HEK293 (cell line): ENCODE measurements at regions not wholly inside any gene's neighbourhood (a gene's known extent, or its start where the extent isn't known, plus 50 kb on each side); places are given as distances from the start of the nearest gene placed in this dataset.

Source experiments
- CTCF ChIA-PET: fragments of 350-600 bp; formaldehyde crosslinking; extraction: SDS; loops from one replicate; lab custom pipeline; 2021; ENCODE audit warnings: antibody characterized with exemption; lab: Yijun Ruan, JAX
- POLR2A ChIA-PET: fragments of 300-600 bp; formaldehyde crosslinking; extraction: SDS; loops from one replicate; lab custom pipeline; 2020; ENCODE audit warnings: antibody characterized with exemption, inconsistent platforms; lab: Yijun Ruan, JAX
- H3K27ac ChIP-seq: fragments of 200-500 bp; sonication (Bioruptor generic); 2 replicates; pipeline ENCODE4 v1.5.1; 2014; ENCODE audit warnings: low read depth, low read length, control low read depth, inconsistent platforms; ENCODE audit errors: extremely low read depth
- H3K36me3 ChIP-seq, 2 experiments: fragments of 200-500 bp in 1 of 2; sonication (Bioruptor generic) in 1 of 2; 1 replicate in 1 of 2; 2 replicates in 1 of 2; pipeline ENCODE4 v1.5.1; 2014 to 2017; ENCODE audit warnings: inconsistent platforms in 2 of 2, low read length in 2 of 2; ENCODE audit not compliant: control insufficient read depth in 2 of 2, insufficient read depth in 1 of 2
- H3K4me1 ChIP-seq: fragments of 200-500 bp; sonication (Bioruptor generic); 2 replicates; pipeline ENCODE4 v1.5.1; 2014; ENCODE audit warnings: mild to moderate bottlenecking, low read length, inconsistent platforms; ENCODE audit not compliant: control insufficient read depth, insufficient read depth
- H3K4me3 ChIP-seq: 2 replicates; pipeline ENCODE4 v1.5.1; 2011; ENCODE audit warnings: low read depth, mild to moderate bottlenecking, control low read depth, low read length, moderate library complexity
- H3K9me3 ChIP-seq: fragments of 200-500 bp; sonication (Bioruptor generic); 2 replicates; pipeline ENCODE4 v1.5.1; 2014; ENCODE audit warnings: low read depth, low read length, inconsistent platforms; ENCODE audit not compliant: control insufficient read depth, insufficient read depth
- BCL11A ChIP-seq: fragments of 450-650 bp; formaldehyde crosslinking; IDR thresholded peaks from 2 replicates; pipeline ENCODE4 v1.5.1; 2016; ENCODE audit warnings: low read depth, missing biosample characterization, missing genetic modification characterization
- GLIS2 ChIP-seq: fragments of 450-650 bp; formaldehyde crosslinking; IDR thresholded peaks from 2 replicates; pipeline ENCODE4 v1.5.1; 2016; ENCODE audit warnings: missing biosample characterization, missing genetic modification characterization
- KLF17 ChIP-seq: fragments of 450-650 bp; formaldehyde crosslinking; IDR thresholded peaks from 2 replicates; pipeline ENCODE4 v1.5.1; 2016; ENCODE audit warnings: missing biosample characterization, missing genetic modification characterization
- PRDM1 ChIP-seq: fragments of 450-650 bp; formaldehyde crosslinking; IDR thresholded peaks from 2 replicates; pipeline ENCODE4; 2016; ENCODE audit warnings: missing biosample characterization, missing genetic modification characterization
- SCRT2 ChIP-seq: fragments of 450-650 bp; formaldehyde crosslinking; IDR thresholded peaks from 2 replicates; pipeline ENCODE4 v1.5.1; 2016; ENCODE audit warnings: missing biosample characterization, missing genetic modification characterization
- ZBTB20 ChIP-seq: fragments of 450-650 bp; formaldehyde crosslinking; IDR thresholded peaks from 2 replicates; pipeline ENCODE4 v1.5.1; 2016; ENCODE audit warnings: missing biosample characterization, missing genetic modification characterization
- ZFHX2 ChIP-seq: fragments of 450-650 bp; formaldehyde crosslinking; conservative IDR thresholded peaks from 2 replicates; pipeline ENCODE4 v1.5.1; 2016; ENCODE audit warnings: missing biosample characterization, missing genetic modification characterization
- ZNF274 ChIP-seq, 2 experiments: fragments of 200-500 bp in 1 of 2; fragments of 450-650 bp in 1 of 2; sonication (Bioruptor generic) in 1 of 2; formaldehyde crosslinking in 1 of 2; IDR thresholded peaks; 2 replicates each; pipeline versions ENCODE4 v1.5.1 to v1.6.1; 2014 to 2016; ENCODE audit warnings: borderline replicate concordance in 1 of 2, inconsistent platforms in 1 of 2, low read length in 1 of 2, missing biosample characterization in 1 of 2, missing genetic modification characterization in 1 of 2
- ZNF311 ChIP-seq: fragments of 450-650 bp; formaldehyde crosslinking; IDR thresholded peaks from 2 replicates; pipeline ENCODE4 v1.5.1; 2017; ENCODE audit warnings: missing biosample characterization, missing genetic modification characterization, borderline replicate concordance
- ZNF335 ChIP-seq: fragments of 450-650 bp; formaldehyde crosslinking; conservative IDR thresholded peaks from 2 replicates; pipeline ENCODE4 v1.5.1; 2016; ENCODE audit warnings: missing biosample characterization, missing genetic modification characterization
- ZNF433 ChIP-seq: fragments of 450-650 bp; formaldehyde crosslinking; IDR thresholded peaks from 2 replicates; pipeline ENCODE4 v1.5.1; 2016; ENCODE audit warnings: missing biosample characterization, missing genetic modification characterization, low read depth
- ZNF560 ChIP-seq: fragments of 450-650 bp; formaldehyde crosslinking; IDR thresholded peaks from 2 replicates; pipeline ENCODE4 v1.5.1; 2017; ENCODE audit warnings: missing biosample characterization, missing genetic modification characterization, borderline replicate concordance
- ZNF580 ChIP-seq: fragments of 450-650 bp; formaldehyde crosslinking; IDR thresholded peaks from 2 replicates; pipeline ENCODE4 v1.5.1; 2016; ENCODE audit warnings: missing biosample characterization, missing genetic modification characterization
- ZNF621 ChIP-seq: fragments of 450-650 bp; formaldehyde crosslinking; IDR thresholded peaks from 2 replicates; pipeline ENCODE4 v1.5.1; 2017; ENCODE audit warnings: missing biosample characterization, missing genetic modification characterization
- ZNF623 ChIP-seq: fragments of 450-650 bp; formaldehyde crosslinking; IDR thresholded peaks from 2 replicates; pipeline ENCODE4 v1.5.1; 2016; ENCODE audit warnings: missing biosample characterization, missing genetic modification characterization
- ZNF654 ChIP-seq: fragments of 450-650 bp; formaldehyde crosslinking; IDR thresholded peaks from 2 replicates; pipeline ENCODE4 v1.5.1; 2016; ENCODE audit warnings: low read depth, missing biosample characterization, missing genetic modification characterization
- ZNF660 ChIP-seq: fragments of 450-650 bp; IDR thresholded peaks from 2 replicates; pipeline ENCODE4 v1.5.1; 2018; ENCODE audit warnings: missing biosample characterization, mild to moderate bottlenecking, missing genetic modification characterization
- ZNF670 ChIP-seq: fragments of 450-650 bp; formaldehyde crosslinking; IDR thresholded peaks from 2 replicates; pipeline ENCODE4 v1.5.1; 2016; ENCODE audit warnings: missing biosample characterization, missing genetic modification characterization, low read depth
- ZNF76 ChIP-seq: fragments of 450-650 bp; formaldehyde crosslinking; IDR thresholded peaks from 2 replicates; pipeline ENCODE4; 2016; ENCODE audit warnings: low read depth, missing biosample characterization, missing genetic modification characterization, borderline replicate concordance
- ZNF777 ChIP-seq: fragments of 450-650 bp; formaldehyde crosslinking; IDR thresholded peaks from 2 replicates; pipeline ENCODE4 v1.5.1; 2017; ENCODE audit warnings: missing biosample characterization, missing genetic modification characterization, borderline replicate concordance
- ZNF792 ChIP-seq: fragments of 450-650 bp; formaldehyde crosslinking; IDR thresholded peaks from 2 replicates; pipeline ENCODE4 v1.5.1; 2016; ENCODE audit warnings: missing biosample characterization, missing genetic modification characterization
- ZSCAN18 ChIP-seq: fragments of 450-650 bp; formaldehyde crosslinking; IDR thresholded peaks from 2 replicates; pipeline ENCODE4 v1.5.1; 2016; ENCODE audit warnings: missing biosample characterization, missing genetic modification characterization
- TF ChIP-seq, protein P1 (sequence below): fragments of 450-650 bp; formaldehyde crosslinking; IDR thresholded peaks from 2 replicates; pipeline ENCODE4 v1.5.1; 2016; ENCODE audit warnings: missing biosample characterization, missing genetic modification characterization

DNA sequence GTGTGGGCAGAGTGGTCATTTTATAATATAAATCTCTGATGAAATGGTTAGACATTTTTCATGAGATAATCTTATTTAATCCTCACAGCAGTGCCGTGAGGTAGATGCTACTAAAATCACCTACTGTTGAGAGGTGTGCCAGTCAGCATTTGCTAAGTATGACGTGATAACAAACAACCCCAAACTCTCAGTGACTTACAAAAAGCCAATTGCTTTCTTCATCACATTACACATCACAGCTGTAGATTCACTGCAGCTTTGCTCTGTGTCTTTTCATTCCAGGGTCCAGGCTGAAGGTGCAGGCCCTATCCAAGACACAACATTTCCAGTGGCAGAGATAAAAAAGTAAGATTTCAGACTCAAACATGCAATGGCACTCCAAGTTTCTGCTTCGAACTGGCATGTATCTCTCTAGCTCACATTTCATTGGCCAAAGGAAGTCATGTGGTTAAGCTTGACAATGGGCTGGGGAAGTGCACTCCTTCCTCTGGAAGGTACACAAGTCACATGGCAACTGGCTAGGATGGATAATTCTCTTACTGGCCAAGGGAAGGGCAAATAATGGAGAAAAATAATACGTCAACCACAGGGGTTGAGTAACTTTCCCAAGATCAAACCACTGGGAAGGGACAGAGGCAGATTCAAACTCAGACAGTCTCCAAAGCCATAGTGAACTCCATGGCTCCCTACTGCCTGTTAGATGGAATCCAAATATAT, 69.5 kb upstream of the EPB41L1 start (continued):
- no peak for TF ChIP-seq ZNF621 (tag by site-specific recombination)
- TF ChIP-seq ZFHX2 (tag by site-specific recombination): no peak
- TF ChIP-seq GLIS2 (tag by site-specific recombination): no peak
- TF ChIP-seq ZNF623 (tag by site-specific recombination): no peak
- no peak for TF ChIP-seq ZNF792 (tag by site-specific recombination)
- no peak for TF ChIP-seq ZNF670 (tag by site-specific recombination)
- no peak for TF ChIP-seq ZNF777
- no peak for TF ChIP-seq ZNF654 (tag by site-specific recombination)
- TF ChIP-seq ZNF560 (tag by site-specific recombination): no peak

DNA sequence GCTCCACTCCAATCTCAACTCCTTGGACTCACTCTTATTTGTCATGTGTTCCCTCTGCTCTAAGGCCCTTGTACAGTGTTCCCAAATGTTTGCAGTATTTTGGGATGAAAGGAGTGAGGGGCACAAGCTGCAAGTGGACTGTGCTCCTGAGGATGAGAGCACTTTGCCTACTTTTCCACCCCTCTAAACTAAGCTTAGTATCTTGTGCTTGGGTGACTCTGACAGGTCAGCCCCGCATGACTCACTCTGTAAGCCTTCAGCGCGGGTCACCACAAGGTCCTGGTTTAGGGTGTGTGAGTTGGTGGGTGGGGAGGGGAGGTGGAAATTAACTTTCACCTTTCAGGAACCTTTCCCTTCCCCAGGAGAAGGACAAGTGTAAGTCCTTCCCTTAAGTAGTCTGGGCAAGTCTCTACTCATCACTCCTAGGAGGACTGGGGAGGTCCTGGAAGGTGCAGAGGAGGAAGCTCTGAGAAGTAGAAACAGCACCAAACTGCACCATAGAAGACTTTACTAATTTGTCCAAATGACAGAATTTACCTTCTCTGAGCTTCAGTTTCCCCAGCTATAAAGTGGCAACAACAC, 68.8 kb upstream of the EPB41L1 start:
- ChIA-PET POLR2A (interaction anchor here (1.0 to 1.4 kb wide), 3 partner anchors 11 to 131 kb away, joined by 3 to 5 read pairs (median 3); partner anchors contain the start of gene SCAND1), CTCF (interaction anchor here (0.6 to 1.8 kb wide), 4 partner anchors 9 to 91 kb away, joined by 3 to 5 read pairs (median 4); no protein-coding TSS in a partner anchor)
- TF ChIP-seq ZNF660 (tag by site-specific recombination) (no peak), ZNF433 (tag by site-specific recombination) (no peak), ZNF335 (0 out of 2 replicates have a peak, but pooled peaks have one; percentile 7), ZNF274 (IDR thresholded peaks at IDR 0.05; ENCODE audit: low read length) (no peak), ZNF274 (tag by site-specific recombination; IDR thresholded peaks at IDR 0.05; ENCODE audit: borderline replicate concordance) (no peak), PRDM1 (tag by site-specific recombination) (peak; percentile 96), SCRT2 (peak; percentile 68), ZNF580 (tag by site-specific recombination) (no peak), ZBTB20 (tag by site-specific recombination) (0 out of 2 replicates have a peak, but pooled peaks have one; percentile 12), ZSCAN18 (no peak), ZNF76 (tag by site-specific recombination) (no peak), KLF17 (tag by site-specific recombination) (peak; percentile 49), BCL11A (tag by site-specific recombination) (no peak), ZNF311 (tag by site-specific recombination) (no peak)
- TF ChIP-seq, protein P1, sequence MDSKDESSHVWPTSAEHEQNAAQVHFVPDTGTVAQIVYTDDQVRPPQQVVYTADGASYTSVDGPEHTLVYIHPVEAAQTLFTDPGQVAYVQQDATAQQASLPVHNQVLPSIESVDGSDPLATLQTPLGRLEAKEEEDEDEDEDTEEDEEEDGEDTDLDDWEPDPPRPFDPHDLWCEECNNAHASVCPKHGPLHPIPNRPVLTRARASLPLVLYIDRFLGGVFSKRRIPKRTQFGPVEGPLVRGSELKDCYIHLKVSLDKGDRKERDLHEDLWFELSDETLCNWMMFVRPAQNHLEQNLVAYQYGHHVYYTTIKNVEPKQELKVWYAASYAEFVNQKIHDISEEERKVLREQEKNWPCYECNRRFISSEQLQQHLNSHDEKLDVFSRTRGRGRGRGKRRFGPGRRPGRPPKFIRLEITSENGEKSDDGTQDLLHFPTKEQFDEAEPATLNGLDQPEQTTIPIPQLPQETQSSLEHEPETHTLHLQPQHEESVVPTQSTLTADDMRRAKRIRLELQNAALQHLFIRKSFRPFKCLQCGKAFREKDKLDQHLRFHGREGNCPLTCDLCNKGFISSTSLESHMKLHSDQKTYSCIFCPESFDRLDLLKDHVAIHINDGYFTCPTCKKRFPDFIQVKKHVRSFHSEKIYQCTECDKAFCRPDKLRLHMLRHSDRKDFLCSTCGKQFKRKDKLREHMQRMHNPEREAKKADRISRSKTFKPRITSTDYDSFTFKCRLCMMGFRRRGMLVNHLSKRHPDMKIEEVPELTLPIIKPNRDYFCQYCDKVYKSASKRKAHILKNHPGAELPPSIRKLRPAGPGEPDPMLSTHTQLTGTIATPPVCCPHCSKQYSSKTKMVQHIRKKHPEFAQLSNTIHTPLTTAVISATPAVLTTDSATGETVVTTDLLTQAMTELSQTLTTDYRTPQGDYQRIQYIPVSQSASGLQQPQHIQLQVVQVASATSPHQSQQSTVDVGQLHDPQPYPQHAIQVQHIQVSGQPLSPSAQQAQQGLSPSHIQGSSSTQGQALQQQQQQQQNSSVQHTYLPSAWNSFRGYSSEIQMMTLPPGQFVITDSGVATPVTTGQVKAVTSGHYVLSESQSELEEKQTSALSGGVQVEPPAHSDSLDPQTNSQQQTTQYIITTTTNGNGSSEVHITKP (tag by site-specific recombination): peak; percentile 92
- Histone ChIP-seq H3K27ac (no peak overlapping the region), H3K9me3 (no peaks in the 10 kb centered on the region), H3K36me3 (no peaks in the 10 kb centered on the region), H3K4me1 (no peaks in the 10 kb centered on the region), H3K4me3 (no peak overlapping the region)
